ENCODE measurements at regions not wholly inside any gene's neighbourhood (a gene's known extent, or its start where the extent isn't known, plus 50 kb on each side); places are given as distances from the start of the nearest gene placed in this dataset.

DNA sequence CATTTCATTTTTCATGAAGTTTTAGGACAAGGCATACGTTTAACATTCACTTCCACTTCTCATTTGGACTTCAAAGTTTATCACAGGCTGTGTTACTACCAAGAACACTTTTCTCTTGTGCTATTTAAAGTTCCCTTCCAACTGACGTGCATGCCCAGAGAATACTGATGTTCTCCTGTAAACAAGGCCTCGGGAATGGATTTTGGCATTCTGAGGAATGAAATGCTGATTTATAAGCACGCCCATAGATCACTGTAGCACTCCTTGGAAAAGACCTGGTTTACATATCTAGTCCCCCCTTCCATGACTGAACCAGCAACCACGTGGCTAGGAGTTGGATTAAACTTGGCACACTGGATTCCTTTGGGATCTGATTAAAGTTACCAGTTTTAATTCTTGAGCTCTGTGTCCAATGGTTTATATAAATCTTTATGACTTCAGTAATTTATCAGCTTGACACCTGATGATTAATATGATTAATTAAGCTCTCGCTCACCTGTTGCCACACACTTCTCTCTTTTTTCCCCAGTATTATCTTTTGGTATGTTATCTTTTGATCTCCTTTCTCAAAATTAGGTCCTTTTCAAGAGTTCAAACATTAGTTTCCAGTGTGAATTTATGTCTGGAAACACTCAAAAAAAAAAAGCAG, 122.4 kb upstream of the HAND2 start:
- H3K9me3 Mint-ChIP-seq, result peaks cover 2% of the 10 kb centered on the region in 2 donors
- TF ChIP-seq, protein P1, sequence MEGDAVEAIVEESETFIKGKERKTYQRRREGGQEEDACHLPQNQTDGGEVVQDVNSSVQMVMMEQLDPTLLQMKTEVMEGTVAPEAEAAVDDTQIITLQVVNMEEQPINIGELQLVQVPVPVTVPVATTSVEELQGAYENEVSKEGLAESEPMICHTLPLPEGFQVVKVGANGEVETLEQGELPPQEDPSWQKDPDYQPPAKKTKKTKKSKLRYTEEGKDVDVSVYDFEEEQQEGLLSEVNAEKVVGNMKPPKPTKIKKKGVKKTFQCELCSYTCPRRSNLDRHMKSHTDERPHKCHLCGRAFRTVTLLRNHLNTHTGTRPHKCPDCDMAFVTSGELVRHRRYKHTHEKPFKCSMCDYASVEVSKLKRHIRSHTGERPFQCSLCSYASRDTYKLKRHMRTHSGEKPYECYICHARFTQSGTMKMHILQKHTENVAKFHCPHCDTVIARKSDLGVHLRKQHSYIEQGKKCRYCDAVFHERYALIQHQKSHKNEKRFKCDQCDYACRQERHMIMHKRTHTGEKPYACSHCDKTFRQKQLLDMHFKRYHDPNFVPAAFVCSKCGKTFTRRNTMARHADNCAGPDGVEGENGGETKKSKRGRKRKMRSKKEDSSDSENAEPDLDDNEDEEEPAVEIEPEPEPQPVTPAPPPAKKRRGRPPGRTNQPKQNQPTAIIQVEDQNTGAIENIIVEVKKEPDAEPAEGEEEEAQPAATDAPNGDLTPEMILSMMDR (IDR thresholded peaks at IDR 0.05), result no peak
- Histone ChIP-seq H3K36me3 (ENCODE audit: control insufficient read depth, insufficient read depth, low read length) (no peaks in the 10 kb centered on the region), H3K4me1 (ENCODE audit: control insufficient read depth, insufficient read depth, low read length) (no peaks in the 10 kb centered on the region), H3K4me3 (ENCODE audit: low read length) (no peak overlapping the region), H3K9me3 (ENCODE audit: control insufficient read depth, insufficient read depth, low read length) (no peaks in the 10 kb centered on the region), H3K27ac (ENCODE audit: low read length) (no peak overlapping the region), H3K27me3 (ENCODE audit: control insufficient read depth, insufficient read depth, low read length) (no peaks in the 10 kb centered on the region)
- H3K4me1 Mint-ChIP-seq, result no peaks in the 10 kb centered on the region
- H3K27me3 Mint-ChIP-seq (ENCODE audit: low read depth in 2 of 2), result no peaks in the 10 kb centered on the region
- no peaks in the 10 kb centered on the region for H3K36me3 Mint-ChIP-seq
- 68% methylated on average over 5 of the region's 6 CpGs for WGBS (ENCODE audit: insufficient coverage)
- H3K4me3 Mint-ChIP-seq, result no peak overlapping the region
- no peak overlapping the region for H3K27ac Mint-ChIP-seq
- intact Hi-C loops (cut with micrococcal nuclease), result no loop called here
- ATAC-seq (no peak), DNase-seq (no peak)

DNA sequence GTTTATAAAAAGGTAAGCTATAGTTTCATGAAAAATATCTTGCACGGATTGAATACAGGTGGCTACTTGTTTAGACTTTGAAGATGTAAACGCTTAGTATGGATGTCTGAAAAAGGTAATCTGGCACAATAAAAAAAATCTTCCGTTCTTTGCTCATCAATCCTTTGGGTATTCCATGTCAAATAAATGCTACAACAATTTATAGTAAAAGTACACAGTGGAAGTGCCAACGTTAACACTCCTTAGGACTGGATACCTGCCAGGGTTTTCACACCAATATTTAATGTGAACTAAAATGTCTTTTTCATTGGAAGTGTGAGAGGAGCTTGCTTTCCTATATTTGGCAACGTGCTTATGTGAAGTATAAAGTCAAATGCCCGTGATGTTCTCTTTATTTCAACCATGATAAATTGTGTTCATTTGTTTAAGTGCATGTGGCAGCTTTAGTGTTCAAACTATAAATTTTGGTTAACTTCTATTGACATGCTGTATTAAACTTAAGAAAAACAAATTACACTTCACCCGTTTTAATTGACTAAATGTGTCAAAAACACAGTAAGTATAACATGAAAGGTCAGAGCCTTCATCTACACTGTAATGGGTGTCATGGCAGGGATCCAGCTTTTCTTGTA, 121.7 kb upstream of the HAND2 start:
- 83% methylated on average over 5 of the region's 7 CpGs for WGBS (ENCODE audit: insufficient coverage)
- Histone ChIP-seq H3K36me3 (ENCODE audit: control insufficient read depth, insufficient read depth, low read length) (no peaks in the 10 kb centered on the region), H3K4me1 (ENCODE audit: control insufficient read depth, insufficient read depth, low read length) (no peaks in the 10 kb centered on the region), H3K27ac (ENCODE audit: low read length) (no peak overlapping the region), H3K27me3 (ENCODE audit: control insufficient read depth, insufficient read depth, low read length) (no peaks in the 10 kb centered on the region), H3K9me3 (ENCODE audit: control insufficient read depth, insufficient read depth, low read length) (no peaks in the 10 kb centered on the region), H3K4me3 (ENCODE audit: low read length) (no peak overlapping the region)
- no peak overlapping the region for H3K27ac Mint-ChIP-seq
- intact Hi-C loops (cut with micrococcal nuclease), result no loop called here
- H3K9me3 Mint-ChIP-seq, result peaks cover 0 to 2% of the 10 kb centered on the region in 2 donors
- DNase-seq, result no peak
- no peak overlapping the region for H3K4me3 Mint-ChIP-seq
- TF ChIP-seq, protein P1 (IDR thresholded peaks at IDR 0.05), result no peak
- no peak for ATAC-seq
- no peaks in the 10 kb centered on the region for H3K27me3 Mint-ChIP-seq (ENCODE audit: low read depth in 2 of 2)
- H3K4me1 Mint-ChIP-seq, result no peaks in the 10 kb centered on the region
- no peaks in the 10 kb centered on the region for H3K36me3 Mint-ChIP-seq

DNA sequence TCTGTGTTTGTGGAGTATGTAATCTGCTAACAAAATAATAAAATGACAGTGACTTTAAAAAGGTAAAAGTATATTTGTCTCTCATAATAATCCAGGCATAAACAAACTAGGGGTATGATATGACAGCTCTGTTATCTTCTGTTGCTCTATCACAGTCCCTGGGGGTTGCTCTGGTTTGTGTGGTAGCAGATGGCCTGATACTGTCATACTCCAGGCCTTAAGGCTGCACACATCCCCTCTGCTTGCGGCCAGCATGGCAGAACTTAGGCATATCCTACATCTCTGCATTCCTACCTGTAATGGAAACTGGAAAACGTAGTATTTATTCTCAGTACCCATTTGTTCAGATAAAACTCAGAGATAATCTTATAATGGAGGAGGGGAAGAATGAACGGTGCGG, 117.9 kb upstream of the HAND2 start:
- no peaks in the 10 kb centered on the region for H3K27me3 ChIP-seq (ENCODE audit: control insufficient read depth, insufficient read depth, low read length)
- Mint-ChIP-seq H3K4me1 (no peaks in the 10 kb centered on the region), H3K27ac (no peak overlapping the region), H3K36me3 (no peaks in the 10 kb centered on the region), H3K4me3 (no peak overlapping the region), H3K9me3 (no peaks in the 10 kb centered on the region), H3K27me3 (ENCODE audit: low read depth in 2 of 2) (no peaks in the 10 kb centered on the region)
- ATAC-seq (no peak), DNase-seq (no peak)
- no peak overlapping the region for H3K27ac ChIP-seq (ENCODE audit: low read length)
- no peaks in the 10 kb centered on the region for H3K9me3 ChIP-seq (ENCODE audit: control insufficient read depth, insufficient read depth, low read length)
- intact Hi-C loops (cut with micrococcal nuclease), result no loop called here
- H3K4me1 ChIP-seq (ENCODE audit: control insufficient read depth, insufficient read depth, low read length), result no peaks in the 10 kb centered on the region
- WGBS (ENCODE audit: insufficient coverage), result 100% methylated on average over 1 of the region's 4 CpGs
- H3K36me3 ChIP-seq (ENCODE audit: control insufficient read depth, insufficient read depth, low read length), result no peaks in the 10 kb centered on the region
- no peak overlapping the region for H3K4me3 ChIP-seq (ENCODE audit: low read length)
- TF ChIP-seq, protein P1 (IDR thresholded peaks at IDR 0.05), result no peak

DNA sequence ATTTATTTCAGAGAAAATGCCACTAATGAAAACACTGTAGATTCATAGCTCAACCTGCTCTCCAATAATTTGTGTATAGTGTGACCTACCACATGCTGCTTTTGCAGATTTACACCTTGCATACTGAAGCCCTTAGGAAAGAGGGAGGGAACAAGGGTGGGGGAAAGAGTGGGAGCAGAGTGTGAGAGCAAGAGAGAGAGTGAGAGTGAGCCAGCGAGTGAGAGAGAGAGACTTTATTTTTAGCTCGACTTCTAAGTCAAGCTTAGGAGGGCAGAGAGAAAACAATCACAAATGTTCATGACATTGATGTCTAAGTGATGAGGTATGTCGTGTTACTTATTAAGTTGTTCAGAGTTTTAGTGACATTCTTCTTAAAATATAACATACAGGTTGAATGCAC, 112.5 kb upstream of the HAND2 start:
- Mint-ChIP-seq H3K27ac (no peak overlapping the region), H3K27me3 (ENCODE audit: low read depth in 2 of 2) (no peaks in the 10 kb centered on the region), H3K4me1 (no peaks in the 10 kb centered on the region), H3K4me3 (no peak overlapping the region), H3K9me3 (peaks cover 2 to 8% of the 10 kb centered on the region in 2 donors), H3K36me3 (no peaks in the 10 kb centered on the region)
- TF ChIP-seq, protein P1 (IDR thresholded peaks at IDR 0.05), result no peak
- Histone ChIP-seq H3K36me3 (ENCODE audit: control insufficient read depth, insufficient read depth, low read length) (no peaks in the 10 kb centered on the region), H3K27ac (ENCODE audit: low read length) (no peak overlapping the region), H3K4me1 (ENCODE audit: control insufficient read depth, insufficient read depth, low read length) (no peaks in the 10 kb centered on the region), H3K27me3 (ENCODE audit: control insufficient read depth, insufficient read depth, low read length) (no peaks in the 10 kb centered on the region), H3K9me3 (ENCODE audit: control insufficient read depth, insufficient read depth, low read length) (no peaks in the 10 kb centered on the region), H3K4me3 (ENCODE audit: low read length) (no peak overlapping the region)
- intact Hi-C loops (cut with micrococcal nuclease), result no loop called here
- ATAC-seq (no peak), DNase-seq (no peak)
- WGBS (ENCODE audit: insufficient coverage), result 40% methylated on average over 2 of the region's 3 CpGs
